HCT116 (cell line): ENCODE measurements at regions not wholly inside any gene's neighbourhood (a gene's known extent, or its start where the extent isn't known, plus 50 kb on each side); places are given as distances from the start of the nearest gene placed in this dataset.

ENCODE experiments used
- CBX3 ChIP-seq: IDR thresholded peaks from 2 replicates; pipeline ENCODE4 v1.6.1; 2012; ENCODE audit warnings: low read depth
- CEBPB ChIP-seq: IDR thresholded peaks from 2 replicates; pipeline ENCODE4 v1.6.1; 2012; ENCODE audit warnings: low read depth
- CTCF ChIP-seq, 3 experiments: fragments of 200-600 bp in 1 of 3; sonication (generic) in 1 of 3; IDR thresholded peaks in 2 of 3; conservative IDR thresholded peaks in 1 of 3; 2 replicates each; pipeline ENCODE4 v1.5.1; 2012 to 2017; ENCODE audit warnings: low read depth in 2 of 3, low read length in 2 of 3, antibody characterized with exemption in 1 of 3, borderline replicate concordance in 1 of 3, control low read depth in 1 of 3, mild to moderate bottlenecking in 1 of 3, mixed read lengths in 1 of 3, mixed run types in 1 of 3, moderate library complexity in 1 of 3; ENCODE audit not compliant: insufficient read depth in 1 of 3
- EZH2 ChIP-seq: fragments of 200-600 bp; sonication (generic); IDR thresholded peaks from 2 replicates; pipeline ENCODE4 v1.6.1; 2017; ENCODE audit warnings: antibody characterized with exemption, mixed run types
- JUND ChIP-seq: IDR thresholded peaks from 2 replicates; pipeline ENCODE4 v1.6.1; 2012
- MAX ChIP-seq: IDR thresholded peaks from 2 replicates; pipeline ENCODE4 v1.6.1; 2012
- POLR2A ChIP-seq: IDR thresholded peaks from 2 replicates; pipeline ENCODE4 v1.7.0; 2011; ENCODE audit warnings: borderline replicate concordance; ENCODE audit not compliant: insufficient read depth, insufficient read length; ENCODE audit errors: extremely low read depth
- POLR2AphosphoS5 ChIP-seq: IDR thresholded peaks from 2 replicates; pipeline ENCODE4 v1.6.1; 2011; ENCODE audit warnings: mild to moderate bottlenecking, low read depth, low read length, moderate library complexity
- REST ChIP-seq: IDR thresholded peaks from 2 replicates; pipeline ENCODE4 v1.6.1; 2012; ENCODE audit warnings: low read depth

GRCh38 chr5:24791326-24791725, 146.5 kb upstream of the CDH10 start:
- no peak for TF ChIP-seq REST
- TF ChIP-seq JUND: no peak
- no peak for TF ChIP-seq POLR2A
- no peak for TF ChIP-seq CTCF (IDR thresholded peaks at IDR 0.05 in 2 of 3, conservative IDR thresholded peaks at IDR 0.05 in 1 of 3; ENCODE audit: borderline replicate concordance in 1 of 3, insufficient read depth in 1 of 3, low read depth in 2 of 3, low read length in 2 of 3)
- no peak for TF ChIP-seq EZH2
- no peak for TF ChIP-seq MAX
- no peak for TF ChIP-seq POLR2AphosphoS5
- TF ChIP-seq CBX3: no peak
- TF ChIP-seq CEBPB: no peak
